RWPE2 (cell line): ENCODE measurements at regions not wholly inside any gene's neighbourhood (a gene's known extent, or its start where the extent isn't known, plus 50 kb on each side); places are given as distances from the start of the nearest gene placed in this dataset.

ENCODE experiments used
- ATAC-seq: fragments of 200-7000 bp; cut with Tn5 transposase; 3 replicates; pipeline ENCODE4 v1.9.1; 2021; ENCODE audit warnings: low read depth
- DNase-seq: peaks from one replicate; pipeline ENCODE4 v3.0.0-alpha.2; 2020; ENCODE audit warnings: low spot score
- H3K27ac ChIP-seq: fragments of 450-650 bp; 2 replicates; pipeline ENCODE4 v1.5.1; 2017; ENCODE audit warnings: mild to moderate bottlenecking; ENCODE audit not compliant: poor library complexity, severe bottlenecking
- H3K27me3 ChIP-seq: fragments of 250-450 bp; sonication (Bioruptor Pico); 2 replicates; pipeline ENCODE4 v1.5.1; 2021; ENCODE audit warnings: mild to moderate bottlenecking, moderate library complexity; ENCODE audit not compliant: insufficient read depth, poor library complexity, severe bottlenecking
- H3K36me3 ChIP-seq: fragments of 250-450 bp; sonication (Bioruptor Pico); 2 replicates; pipeline ENCODE4 v1.5.1; 2020; ENCODE audit warnings: low read depth, mild to moderate bottlenecking, moderate library complexity
- H3K4me1 ChIP-seq: fragments of 250-450 bp; sonication (Bioruptor Pico); 2 replicates; pipeline ENCODE4 v1.5.1; 2021; ENCODE audit warnings: mild to moderate bottlenecking, moderate library complexity; ENCODE audit not compliant: insufficient read depth, poor library complexity, severe bottlenecking
- H3K4me3 ChIP-seq: fragments of 250-450 bp; sonication (Bioruptor Pico); 2 replicates; pipeline ENCODE4 v1.5.1; 2021; ENCODE audit warnings: mild to moderate bottlenecking, moderate library complexity; ENCODE audit not compliant: severe bottlenecking
- H3K9me3 ChIP-seq: fragments of 250-450 bp; sonication (Bioruptor Pico); 2 replicates; pipeline ENCODE4 v1.5.1; 2021; ENCODE audit warnings: mild to moderate bottlenecking, moderate library complexity; ENCODE audit not compliant: severe bottlenecking
- TF ChIP-seq, protein P1 (sequence below): fragments of 450-650 bp; IDR thresholded peaks from one replicate; pipeline ENCODE4 v1.5.1; 2017; ENCODE audit warnings: mild to moderate bottlenecking, moderate library complexity; ENCODE audit not compliant: poor library complexity, severe bottlenecking

- H3K4me1 ChIP-seq, result peaks cover 11% of the 10 kb centered on the region
- no peaks in the 10 kb centered on the region for H3K9me3 ChIP-seq
- ATAC-seq (peak; percentile 89), DNase-seq (no peak)
- TF ChIP-seq, protein P1, sequence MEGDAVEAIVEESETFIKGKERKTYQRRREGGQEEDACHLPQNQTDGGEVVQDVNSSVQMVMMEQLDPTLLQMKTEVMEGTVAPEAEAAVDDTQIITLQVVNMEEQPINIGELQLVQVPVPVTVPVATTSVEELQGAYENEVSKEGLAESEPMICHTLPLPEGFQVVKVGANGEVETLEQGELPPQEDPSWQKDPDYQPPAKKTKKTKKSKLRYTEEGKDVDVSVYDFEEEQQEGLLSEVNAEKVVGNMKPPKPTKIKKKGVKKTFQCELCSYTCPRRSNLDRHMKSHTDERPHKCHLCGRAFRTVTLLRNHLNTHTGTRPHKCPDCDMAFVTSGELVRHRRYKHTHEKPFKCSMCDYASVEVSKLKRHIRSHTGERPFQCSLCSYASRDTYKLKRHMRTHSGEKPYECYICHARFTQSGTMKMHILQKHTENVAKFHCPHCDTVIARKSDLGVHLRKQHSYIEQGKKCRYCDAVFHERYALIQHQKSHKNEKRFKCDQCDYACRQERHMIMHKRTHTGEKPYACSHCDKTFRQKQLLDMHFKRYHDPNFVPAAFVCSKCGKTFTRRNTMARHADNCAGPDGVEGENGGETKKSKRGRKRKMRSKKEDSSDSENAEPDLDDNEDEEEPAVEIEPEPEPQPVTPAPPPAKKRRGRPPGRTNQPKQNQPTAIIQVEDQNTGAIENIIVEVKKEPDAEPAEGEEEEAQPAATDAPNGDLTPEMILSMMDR, result no peak
- H3K36me3 ChIP-seq, result no peaks in the 10 kb centered on the region
- H3K27ac ChIP-seq, result peak overlapping the region; percentile 8
- H3K27me3 ChIP-seq, result no peaks in the 10 kb centered on the region
- H3K4me3 ChIP-seq, result no peak overlapping the region
These were observed 68.8 kb upstream of the SSBP2 start for GRCh38 chr5:81819556-81820317.

DNA sequence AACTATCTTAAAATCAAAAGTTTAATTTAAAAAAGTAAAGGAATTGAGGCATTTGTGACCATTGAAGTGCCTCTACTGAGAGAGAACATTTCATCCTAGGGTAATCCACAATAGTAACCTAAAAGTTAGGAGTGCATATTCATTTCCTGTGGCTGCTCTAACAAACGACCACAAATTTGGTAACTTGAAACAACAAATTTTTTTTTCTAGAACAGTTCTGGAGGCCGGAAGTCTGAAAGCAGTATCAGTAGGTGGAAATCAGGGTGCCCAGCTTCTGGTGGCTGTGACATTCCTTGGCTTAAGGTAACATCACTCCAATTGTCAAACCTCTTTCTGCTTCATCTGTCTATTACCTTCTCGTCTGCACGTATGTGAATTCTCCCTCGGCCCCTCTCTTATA lies 67.1 kb upstream of the SSBP2 start:
- Histone ChIP-seq H3K9me3 (no peaks in the 10 kb centered on the region), H3K4me3 (no peak overlapping the region), H3K27me3 (no peaks in the 10 kb centered on the region), H3K36me3 (no peaks in the 10 kb centered on the region), H3K27ac (no peak overlapping the region), H3K4me1 (peaks cover 11% of the 10 kb centered on the region)
- TF ChIP-seq, protein P1, result no peak
- ATAC-seq (no peak), DNase-seq (no peak)

GRCh38 chr5:81817086-81817485 lies 66.2 kb upstream of the SSBP2 start:
- no peak overlapping the region for H3K4me3 ChIP-seq
- H3K27me3 ChIP-seq, result no peaks in the 10 kb centered on the region
- ATAC-seq (no peak), DNase-seq (no peak)
- H3K9me3 ChIP-seq, result no peaks in the 10 kb centered on the region
- TF ChIP-seq, protein P1, result no peak
- H3K36me3 ChIP-seq, result no peaks in the 10 kb centered on the region
- H3K27ac ChIP-seq, result no peak overlapping the region
- peaks cover 11% of the 10 kb centered on the region for H3K4me1 ChIP-seq

- ATAC-seq (no peak), DNase-seq (no peak)
- H3K4me1 ChIP-seq, result peaks cover 7% of the 10 kb centered on the region
- no peak overlapping the region for H3K27ac ChIP-seq
- no peaks in the 10 kb centered on the region for H3K27me3 ChIP-seq
- no peak overlapping the region for H3K4me3 ChIP-seq
- TF ChIP-seq, protein P1, result no peak
- H3K9me3 ChIP-seq, result no peaks in the 10 kb centered on the region
- H3K36me3 ChIP-seq, result no peaks in the 10 kb centered on the region
These were observed 64.4 kb upstream of the SSBP2 start for GRCh38 chr5:81815321-81815720.

- no peaks in the 10 kb centered on the region for H3K4me1 ChIP-seq
- DNase-seq (no peak), ATAC-seq (no peak)
- H3K27me3 ChIP-seq, result no peaks in the 10 kb centered on the region
- H3K9me3 ChIP-seq, result no peaks in the 10 kb centered on the region
- no peak overlapping the region for H3K4me3 ChIP-seq
- no peak overlapping the region for H3K27ac ChIP-seq
- TF ChIP-seq, protein P1, result no peak
- no peaks in the 10 kb centered on the region for H3K36me3 ChIP-seq
These were observed 57.2 kb upstream of the SSBP2 start for GRCh38 chr5:81808106-81808505.
